Endothelial cell of umbilical vein (primary cell): ENCODE measurements at regions not wholly inside any gene's neighbourhood (a gene's known extent, or its start where the extent isn't known, plus 50 kb on each side); places are given as distances from the start of the nearest gene placed in this dataset.

Experiments
- BruUV-seq: library from RNA; stranded (reverse); fragments of 400-500 nt; replicated peaks from 2 replicates; lab custom pipeline; 2021; lab: Mats Ljungman, UMichigan
- CTCF ChIA-PET: fragments of 300-600, 350-600 bp; sonication (Branson Sonifier 250); formaldehyde crosslinking; loops from one replicate; lab custom pipeline; 2021; ENCODE audit warnings: antibody characterized with exemption, inconsistent platforms; lab: Charles Lee
- POLR2A ChIA-PET: fragments of 300-600, 350-600 bp; sonication (Branson Sonifier 250); formaldehyde crosslinking; loops from one replicate; lab custom pipeline; 2021; ENCODE audit warnings: antibody characterized with exemption, inconsistent platforms; lab: Charles Lee
- DNase-seq: peaks from one replicate; pipeline ENCODE4 v3.0.0-alpha.2; 2011; ENCODE audit warnings: low read depth, low spot score
- FAIRE-seq: peaks from 2 replicates; lab custom pipeline; 2011; peaks lifted over from hg19 to GRCh38; lab: Jason Lieb, UNC
- H2AFZ ChIP-seq: 2 replicates; pipeline ENCODE4 v1.6.0; 2012; ENCODE audit warnings: low read depth, low read length, control low read depth, inconsistent platforms
- H3K27ac ChIP-seq: 2 replicates; pipeline ENCODE4 v1.5.1; 2011; ENCODE audit warnings: low read depth, mild to moderate bottlenecking, control low read depth, low read length, moderate library complexity; ENCODE audit not compliant: insufficient read depth
- H3K27me3 ChIP-seq, 2 experiments: 2 replicates each; pipeline versions ENCODE4 v1.6.0 to v1.6.1; 2011; ENCODE audit warnings: low read length in 2 of 2, mixed read lengths in 1 of 2; ENCODE audit not compliant: control insufficient read depth in 2 of 2, insufficient read depth in 2 of 2
- H3K36me3 ChIP-seq, 2 experiments: 2 replicates in 1 of 2; 3 replicates in 1 of 2; pipeline ENCODE4 v1.5.1; 2011; ENCODE audit warnings: low read length in 2 of 2, mild to moderate bottlenecking in 1 of 2, moderate library complexity in 1 of 2; ENCODE audit not compliant: control insufficient read depth in 2 of 2, insufficient read depth in 2 of 2; ENCODE audit errors: extremely low read depth in 1 of 2
- H3K4me1 ChIP-seq: 3 replicates; pipeline ENCODE4 v1.5.1; 2011; ENCODE audit warnings: mild to moderate bottlenecking, low read length; ENCODE audit not compliant: control insufficient read depth, insufficient read depth; ENCODE audit errors: extremely low read depth
- H3K4me2 ChIP-seq: 2 replicates; pipeline ENCODE4 v1.6.1; 2011; ENCODE audit warnings: low read length, control low read depth, mixed read lengths; ENCODE audit not compliant: insufficient read depth
- H3K4me3 ChIP-seq, 3 experiments: fragments of 200-600 bp in 1 of 3; sonication (generic), shearing (Covaris generic) in 1 of 3; replicated peaks in 1 of 3; 2 replicates each; pipeline ENCODE4 v1.5.1; 2011 to 2016; ENCODE audit warnings: control low read depth in 3 of 3, low read length in 3 of 3, mild to moderate bottlenecking in 2 of 3, inconsistent platforms in 1 of 3, low read depth in 1 of 3, moderate library complexity in 1 of 3; ENCODE audit not compliant: insufficient read depth in 1 of 3
- H3K79me2 ChIP-seq: 2 replicates; pipeline ENCODE4 v1.6.0; 2012; ENCODE audit warnings: low read length, inconsistent platforms; ENCODE audit not compliant: control insufficient read depth, insufficient read depth
- H3K9ac ChIP-seq: replicated peaks from 2 replicates; pipeline ENCODE3; 2011; ENCODE audit warnings: low read length, control low read depth; ENCODE audit not compliant: insufficient read depth; ENCODE audit errors: extremely low read depth
- H3K9me1 ChIP-seq: replicated peaks from 3 replicates; pipeline ENCODE4 v1.6.0; 2011; ENCODE audit warnings: mild to moderate bottlenecking, low read length; ENCODE audit not compliant: control insufficient read depth, insufficient read depth; ENCODE audit errors: extremely low read depth
- H3K9me3 ChIP-seq: replicated peaks from 2 replicates; pipeline ENCODE4 v1.5.1; 2012; ENCODE audit warnings: low read length, inconsistent platforms; ENCODE audit not compliant: control insufficient read depth, insufficient read depth
- H4K20me1 ChIP-seq: replicated peaks from 2 replicates; pipeline ENCODE3; 2011; ENCODE audit warnings: mild to moderate bottlenecking, low read length; ENCODE audit not compliant: control insufficient read depth, insufficient read depth; ENCODE audit errors: extremely low read depth
- CTCF ChIP-seq, 2 donors: IDR thresholded peaks; 1 replicate in 1 of 2; 2 replicates in 1 of 2; pipeline ENCODE4 v1.5.1; 2011; ENCODE audit warnings: low read length in 2 of 2, mild to moderate bottlenecking in 2 of 2, moderate library complexity in 2 of 2, control low read depth in 1 of 2, inconsistent platforms in 1 of 2, low read depth in 1 of 2; ENCODE audit not compliant: insufficient read depth in 1 of 2; ENCODE audit errors: extremely low read depth in 1 of 2
- EZH2 ChIP-seq: IDR thresholded peaks from 2 replicates; pipeline ENCODE4 v1.6.1; 2012; ENCODE audit warnings: borderline replicate concordance, low read depth, mild to moderate bottlenecking, moderate library complexity, low read length, inconsistent platforms; ENCODE audit not compliant: severe bottlenecking
- FOS ChIP-seq: IDR thresholded peaks from 2 replicates; pipeline ENCODE4 v1.6.1; 2011; ENCODE audit warnings: mild to moderate bottlenecking, low read length, moderate library complexity, borderline replicate concordance; ENCODE audit not compliant: insufficient read depth
- GATA2 ChIP-seq: IDR thresholded peaks from 2 replicates; pipeline ENCODE4 v1.7.0; 2011; ENCODE audit warnings: low read depth, mild to moderate bottlenecking, moderate library complexity, mixed read lengths, low read length; ENCODE audit not compliant: insufficient read length, insufficient read depth
- JUN ChIP-seq: IDR thresholded peaks from 2 replicates; pipeline ENCODE4 v1.6.1; 2011; ENCODE audit warnings: borderline replicate concordance, low read depth; ENCODE audit not compliant: insufficient read length, insufficient read depth
- MAX ChIP-seq: IDR thresholded peaks from 2 replicates; pipeline ENCODE4 v1.6.1; 2011; ENCODE audit not compliant: insufficient read depth, insufficient read length
- MYC ChIP-seq: IDR thresholded peaks from one replicate; pipeline ENCODE4 v1.6.1; 2011; ENCODE audit warnings: mild to moderate bottlenecking, low read depth, low read length
- POLR2A ChIP-seq: IDR thresholded peaks from 2 replicates; pipeline ENCODE4 v1.6.1; 2012; ENCODE audit warnings: low read depth, mild to moderate bottlenecking, control low read depth, low read length
- POLR2AphosphoS5 ChIP-seq: IDR thresholded peaks from 2 replicates; pipeline ENCODE4 v1.6.1; 2012; ENCODE audit warnings: low read depth, mild to moderate bottlenecking, control low read depth, low read length, moderate library complexity; ENCODE audit not compliant: insufficient read depth
- dilution Hi-C: fragments of 300-500 bp; cut with MboI; formaldehyde crosslinking; loops from one replicate; pipeline ENCODE4 v1.15.0; 2019; ENCODE audit warnings: low sequenced_read_pairs; ENCODE audit not compliant: extremely low pct_ligation_motif_present
- intact Hi-C: fragments of 100-400 bp; cut with micrococcal nuclease; formaldehyde crosslinking; loops from one replicate; pipeline ENCODE4 v1.10.0; 2022

GRCh38 chr10:65325913-65326312 is 1599.9 kb upstream of the LRRTM3 start:
- Histone ChIP-seq H3K4me3 (no peak overlapping the region), H3K36me3 (no peaks in the 10 kb centered on the region), H3K27ac (no peak overlapping the region), H3K4me2 (no peak overlapping the region), H2AFZ (no peak overlapping the region), H3K9me1 (no peaks in the 10 kb centered on the region), H3K4me1 (peaks cover 18% of the 10 kb centered on the region), H3K9ac (no peak overlapping the region), H3K27me3 (no peaks in the 10 kb centered on the region), H3K79me2 (no peaks in the 10 kb centered on the region), H3K9me3 (no peaks in the 10 kb centered on the region), H4K20me1 (no peaks in the 10 kb centered on the region)
- BruUV-seq: no TSS peak
- ChIA-PET CTCF (interaction anchor here (1.1 kb wide), 1 partner anchor 15 kb away, joined by 3 read pairs; no protein-coding TSS in a partner anchor), POLR2A (no interaction called here)
- intact Hi-C loops: no loop called here
- dilution Hi-C loops: no loop called here
- DNase-seq (no peak), FAIRE-seq (peak; percentile 26)
- no peak for TF ChIP-seq JUN
- no peak for TF ChIP-seq CTCF (IDR thresholded peaks at IDR 0.05; ENCODE audit: extremely low read depth in 1 of 2, insufficient read depth in 1 of 2, low read depth in 1 of 2, low read length in 2 of 2)
- no peak for TF ChIP-seq POLR2A
- TF ChIP-seq GATA2: no peak
- no peak for TF ChIP-seq EZH2
- no peak for TF ChIP-seq POLR2AphosphoS5
- no peak for TF ChIP-seq MYC
- TF ChIP-seq FOS: no peak
- no peak for TF ChIP-seq MAX
